ENCODE measurements at regions not wholly inside any gene's neighbourhood (a gene's known extent, or its start where the extent isn't known, plus 50 kb on each side); places are given as distances from the start of the nearest gene placed in this dataset.

DNA sequence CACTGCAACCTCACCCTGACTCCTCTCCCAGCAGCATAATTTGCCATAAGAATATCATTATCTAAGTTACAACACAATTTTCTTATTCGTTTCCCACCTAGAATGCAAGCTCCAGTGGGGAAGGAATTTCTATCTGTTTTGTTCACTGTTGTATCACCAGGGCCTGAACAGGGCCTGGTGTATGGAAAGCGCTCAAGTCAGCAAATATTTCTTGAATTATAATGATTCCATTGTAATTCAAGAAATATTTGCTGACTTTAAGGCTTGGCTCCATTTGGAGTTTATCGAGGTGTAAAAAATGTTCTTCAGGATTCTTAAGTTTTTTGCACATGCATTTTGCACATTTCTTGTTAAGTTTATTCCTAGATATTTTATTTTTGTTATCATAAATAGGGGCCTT, 58.4 kb downstream of the RBFOX3 start:
- ChIA-PET POLR2A (no interaction called here), RAD21 (ENCODE audit: low non-redundant PET in 1 of 2, low total read pairs in 2 of 2, uncharacterized antibody in 2 of 2, unreplicated experiment in 2 of 2) (no interaction called here), CTCF (no interaction called here)
- no peaks in the 10 kb centered on the region for H3K9me3 ChIP-seq (ENCODE audit: control insufficient read depth in 1 of 2, insufficient read depth in 1 of 2, low read depth in 1 of 2, low read length in 2 of 2)
- H3K79me2 ChIP-seq (ENCODE audit: insufficient read depth, low read length) = no peaks in the 10 kb centered on the region
- H3K27ac ChIP-seq (ENCODE audit: low read depth, low read length) = no peak overlapping the region
- intact Hi-C loops (cut with micrococcal nuclease) = no loop called here
- no peak overlapping the region for H3K4me2 ChIP-seq (ENCODE audit: low read length)
- H3K36me3 ChIP-seq (ENCODE audit: control insufficient read depth in 1 of 2, insufficient read depth in 2 of 2, low read length in 2 of 2) = no peaks in the 10 kb centered on the region
- DNase-seq (ENCODE audit: low read depth, low spot score) (no peak), ATAC-seq (no peak)
- H3K4me3 ChIP-seq (replicated peaks in 1 of 2; ENCODE audit: low read depth in 1 of 2, low read length in 2 of 2) = no peak overlapping the region
- no TSS peak for BruUV-seq (replicated peaks)
- H3K4me1 ChIP-seq (ENCODE audit: control insufficient read depth in 1 of 2, insufficient read depth in 2 of 2, low read length in 2 of 2) = no peaks in the 10 kb centered on the region
- peaks cover 6% of the 10 kb centered on the region; the same call in 1 of the 2 replicates for H3K27me3 ChIP-seq (ENCODE audit: insufficient read depth, low read length)
- H3K9ac ChIP-seq (ENCODE audit: low read length) = no peak overlapping the region
- H2AFZ ChIP-seq (ENCODE audit: low read depth, low read length, poor library complexity, severe bottlenecking) = no peak overlapping the region
- H3K9me2 ChIP-seq (ENCODE audit: insufficient read depth) = no peaks in the 10 kb centered on the region
- H4K20me1 ChIP-seq (ENCODE audit: insufficient read depth) = no peaks in the 10 kb centered on the region
- no peak for TF ChIP-seq EZH2 (IDR thresholded peaks at IDR 0.05)
- TF ChIP-seq POLR2AphosphoS5 (IDR thresholded peaks at IDR 0.05; ENCODE audit: low read depth, low read length) = no peak
- TF ChIP-seq CEBPB (IDR thresholded peaks at IDR 0.05; ENCODE audit: low read depth) = no peak
- no peak for TF ChIP-seq POLR2A (IDR thresholded peaks at IDR 0.05; ENCODE audit: borderline replicate concordance, extremely low read depth, insufficient read depth, insufficient read length)
- TF ChIP-seq EZH2phosphoT487 (IDR thresholded peaks at IDR 0.05; ENCODE audit: borderline replicate concordance) = no peak
- TF ChIP-seq, protein P1, sequence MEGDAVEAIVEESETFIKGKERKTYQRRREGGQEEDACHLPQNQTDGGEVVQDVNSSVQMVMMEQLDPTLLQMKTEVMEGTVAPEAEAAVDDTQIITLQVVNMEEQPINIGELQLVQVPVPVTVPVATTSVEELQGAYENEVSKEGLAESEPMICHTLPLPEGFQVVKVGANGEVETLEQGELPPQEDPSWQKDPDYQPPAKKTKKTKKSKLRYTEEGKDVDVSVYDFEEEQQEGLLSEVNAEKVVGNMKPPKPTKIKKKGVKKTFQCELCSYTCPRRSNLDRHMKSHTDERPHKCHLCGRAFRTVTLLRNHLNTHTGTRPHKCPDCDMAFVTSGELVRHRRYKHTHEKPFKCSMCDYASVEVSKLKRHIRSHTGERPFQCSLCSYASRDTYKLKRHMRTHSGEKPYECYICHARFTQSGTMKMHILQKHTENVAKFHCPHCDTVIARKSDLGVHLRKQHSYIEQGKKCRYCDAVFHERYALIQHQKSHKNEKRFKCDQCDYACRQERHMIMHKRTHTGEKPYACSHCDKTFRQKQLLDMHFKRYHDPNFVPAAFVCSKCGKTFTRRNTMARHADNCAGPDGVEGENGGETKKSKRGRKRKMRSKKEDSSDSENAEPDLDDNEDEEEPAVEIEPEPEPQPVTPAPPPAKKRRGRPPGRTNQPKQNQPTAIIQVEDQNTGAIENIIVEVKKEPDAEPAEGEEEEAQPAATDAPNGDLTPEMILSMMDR (IDR thresholded peaks at IDR 0.05 in 2 of 3, conservative IDR thresholded peaks at IDR 0.05 in 1 of 3; ENCODE audit: borderline replicate concordance in 1 of 3, insufficient read depth in 1 of 3, low read depth in 2 of 3, low read length in 2 of 3) = no peak

DNA sequence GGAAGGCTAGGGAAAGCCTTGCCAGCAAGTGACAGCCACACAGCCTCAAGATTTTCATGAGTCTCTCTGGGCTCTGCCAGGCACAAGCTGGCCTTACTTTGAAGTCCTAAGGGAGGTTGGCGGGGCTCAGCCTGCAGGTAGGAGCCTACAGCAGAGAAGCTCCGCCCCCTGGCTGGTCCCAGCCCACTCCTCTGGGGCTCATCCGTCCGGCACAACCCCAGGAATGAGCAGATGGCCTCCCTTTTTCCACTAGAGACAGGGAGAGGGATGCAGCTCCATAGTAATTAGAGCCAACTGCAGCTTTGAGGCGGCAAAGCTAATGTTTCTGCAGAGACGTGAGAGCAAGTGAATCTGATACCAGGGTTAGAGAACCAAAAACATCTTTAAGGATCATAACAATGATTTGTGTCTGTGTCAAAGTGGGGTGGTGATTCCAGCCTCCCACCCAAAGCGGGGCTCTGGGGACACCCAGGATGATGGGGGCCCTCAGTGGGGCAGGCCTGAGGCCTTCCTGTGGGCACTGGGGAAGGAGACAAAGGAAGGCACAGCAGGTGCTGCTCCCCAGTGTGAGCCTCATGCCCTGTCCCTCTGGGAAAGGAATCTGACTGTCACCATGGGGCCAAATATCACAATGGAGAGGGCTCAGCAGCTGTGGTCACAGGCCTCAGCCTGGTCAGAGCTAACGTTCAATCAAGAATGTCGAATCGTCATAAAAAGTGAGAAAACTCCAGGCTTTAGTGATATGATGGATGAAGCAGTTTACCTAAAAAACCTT, 61.5 kb downstream of the RBFOX3 start:
- no peak overlapping the region for H3K4me2 ChIP-seq (ENCODE audit: low read length)
- no peaks in the 10 kb centered on the region for H3K79me2 ChIP-seq (ENCODE audit: insufficient read depth, low read length)
- ChIA-PET CTCF (no interaction called here), POLR2A (no interaction called here), RAD21 (ENCODE audit: low non-redundant PET in 1 of 2, low total read pairs in 2 of 2, uncharacterized antibody in 2 of 2, unreplicated experiment in 2 of 2) (no interaction called here)
- H3K36me3 ChIP-seq (ENCODE audit: control insufficient read depth in 1 of 2, insufficient read depth in 2 of 2, low read length in 2 of 2) = no peaks in the 10 kb centered on the region
- no peaks in the 10 kb centered on the region for H3K9me3 ChIP-seq (ENCODE audit: control insufficient read depth in 1 of 2, insufficient read depth in 1 of 2, low read depth in 1 of 2, low read length in 2 of 2)
- H2AFZ ChIP-seq (ENCODE audit: low read depth, low read length, poor library complexity, severe bottlenecking) = no peak overlapping the region
- no peaks in the 10 kb centered on the region for H4K20me1 ChIP-seq (ENCODE audit: insufficient read depth)
- DNase-seq (ENCODE audit: low read depth, low spot score) (no peak), ATAC-seq (no peak)
- no peak overlapping the region for H3K27ac ChIP-seq (ENCODE audit: low read depth, low read length)
- no peak overlapping the region for H3K4me3 ChIP-seq (replicated peaks in 1 of 2; ENCODE audit: low read depth in 1 of 2, low read length in 2 of 2)
- intact Hi-C loops (cut with micrococcal nuclease) = no loop called here
- peaks cover 30% of the 10 kb centered on the region for H3K27me3 ChIP-seq (ENCODE audit: insufficient read depth, low read length)
- no peaks in the 10 kb centered on the region for H3K9me2 ChIP-seq (ENCODE audit: insufficient read depth)
- BruUV-seq (replicated peaks) = no TSS peak
- H3K4me1 ChIP-seq (ENCODE audit: control insufficient read depth in 1 of 2, insufficient read depth in 2 of 2, low read length in 2 of 2) = no peaks in the 10 kb centered on the region
- no peak overlapping the region for H3K9ac ChIP-seq (ENCODE audit: low read length)
- TF ChIP-seq, protein P1 (IDR thresholded peaks at IDR 0.05 in 2 of 3, conservative IDR thresholded peaks at IDR 0.05 in 1 of 3; ENCODE audit: borderline replicate concordance in 1 of 3, insufficient read depth in 1 of 3, low read depth in 2 of 3, low read length in 2 of 3) = no peak
- TF ChIP-seq CEBPB (IDR thresholded peaks at IDR 0.05; ENCODE audit: low read depth) = no peak
- TF ChIP-seq POLR2A (IDR thresholded peaks at IDR 0.05; ENCODE audit: borderline replicate concordance, extremely low read depth, insufficient read depth, insufficient read length) = no peak
- no peak for TF ChIP-seq SP1 (IDR thresholded peaks at IDR 0.05; ENCODE audit: low read depth)
- no peak for TF ChIP-seq ZNF274 (IDR thresholded peaks at IDR 0.05; ENCODE audit: low read depth, low read length)
- TF ChIP-seq ZFX (IDR thresholded peaks at IDR 0.05) = no peak
- no peak for TF ChIP-seq JUND (IDR thresholded peaks at IDR 0.05)
- no peak for TF ChIP-seq ELF1 (IDR thresholded peaks at IDR 0.05; ENCODE audit: borderline replicate concordance, low read depth)
- TF ChIP-seq SIN3A (IDR thresholded peaks at IDR 0.05; ENCODE audit: low read depth) = no peak
- no peak for TF ChIP-seq EZH2 (IDR thresholded peaks at IDR 0.05)
- TF ChIP-seq, protein P2, sequence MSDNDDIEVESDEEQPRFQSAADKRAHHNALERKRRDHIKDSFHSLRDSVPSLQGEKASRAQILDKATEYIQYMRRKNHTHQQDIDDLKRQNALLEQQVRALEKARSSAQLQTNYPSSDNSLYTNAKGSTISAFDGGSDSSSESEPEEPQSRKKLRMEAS (IDR thresholded peaks at IDR 0.05) = no peak
- no peak for TF ChIP-seq CBX3 (IDR thresholded peaks at IDR 0.05; ENCODE audit: low read depth)
- TF ChIP-seq RAD21 (IDR thresholded peaks at IDR 0.05; ENCODE audit: low read depth) = no peak
- no peak for TF ChIP-seq POLR2AphosphoS5 (IDR thresholded peaks at IDR 0.05; ENCODE audit: low read depth, low read length)
- no peak for TF ChIP-seq YY1 (IDR thresholded peaks at IDR 0.05; ENCODE audit: extremely low read depth, insufficient replicate concordance, low read depth, low read length)
